GM21381 (cell line): ENCODE measurements at regions not wholly inside any gene's neighbourhood (a gene's known extent, or its start where the extent isn't known, plus 50 kb on each side); places are given as distances from the start of the nearest gene placed in this dataset.

Experiments used
- ATAC-seq: cut with Tn5 transposase; IDR thresholded peaks from one replicate; pipeline ENCODE4 v1.9.1; 2021; ENCODE audit warnings: mild to moderate bottlenecking, moderate library complexity; ENCODE audit not compliant: unreplicated experiment

- ATAC-seq = no peak
Measured at GRCh38 chr12:11946161-11946560, 124.6 kb upstream of the BCL2L14 start.

- ATAC-seq = no peak
Measured at GRCh38 chr12:11947213-11947612, 123.5 kb upstream of the BCL2L14 start.

DNA sequence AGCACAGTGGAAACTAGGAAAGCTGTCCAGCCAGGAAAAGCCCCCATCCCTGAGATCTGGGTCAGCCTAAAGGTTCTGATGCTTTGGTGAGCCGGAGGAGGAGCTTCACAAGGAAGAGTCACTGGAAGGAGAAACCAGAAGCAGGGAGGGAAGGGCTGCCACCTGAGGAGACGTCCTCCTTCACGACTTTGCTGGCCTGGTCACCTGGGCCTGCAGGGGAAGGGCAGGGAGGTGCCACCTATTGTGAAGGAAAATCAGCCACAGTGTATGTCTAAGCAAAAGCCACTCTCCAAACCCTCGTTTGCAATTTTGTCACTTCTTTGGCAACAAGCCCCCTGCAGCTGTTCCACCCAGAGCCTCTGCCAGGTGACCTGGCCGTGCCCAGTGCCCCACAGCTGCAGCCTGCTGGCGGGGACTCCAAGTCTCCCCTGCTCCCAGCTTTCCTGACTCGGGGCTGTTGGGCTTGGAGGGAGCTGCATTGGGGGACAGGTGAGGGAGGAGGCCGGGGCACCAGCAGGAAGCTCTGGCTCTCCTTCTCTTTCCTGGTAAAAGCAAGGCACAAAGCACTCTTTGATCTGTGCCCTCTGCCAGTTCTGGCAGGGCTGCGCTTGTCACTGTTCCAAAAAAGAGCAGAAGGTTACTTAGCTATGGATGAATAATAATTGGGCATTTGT, 120.9 kb upstream of the BCL2L14 start:
- ATAC-seq = no peak

DNA sequence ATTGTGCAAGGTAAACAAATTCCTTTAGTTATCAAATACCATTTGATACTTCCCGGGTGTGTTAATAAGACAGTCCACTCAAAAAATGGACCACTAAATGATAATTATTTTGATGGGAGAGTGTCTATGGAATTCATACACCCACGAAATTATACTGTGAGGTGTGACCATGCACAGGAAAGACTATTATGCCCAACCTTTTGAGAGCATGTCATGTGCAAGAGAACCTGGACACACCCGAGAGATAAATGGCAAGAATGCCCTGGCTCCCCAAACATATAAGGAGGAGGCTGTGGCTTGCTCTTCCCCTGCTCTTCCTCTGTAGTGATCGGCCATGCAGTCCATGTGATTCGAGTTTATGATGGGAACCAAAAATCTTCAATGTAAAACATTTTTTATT, 119.5 kb upstream of the BCL2L14 start:
- no peak for ATAC-seq

- ATAC-seq = no peak
Measured at GRCh38 chr12:11953523-11953922, 117.2 kb upstream of the BCL2L14 start.

DNA sequence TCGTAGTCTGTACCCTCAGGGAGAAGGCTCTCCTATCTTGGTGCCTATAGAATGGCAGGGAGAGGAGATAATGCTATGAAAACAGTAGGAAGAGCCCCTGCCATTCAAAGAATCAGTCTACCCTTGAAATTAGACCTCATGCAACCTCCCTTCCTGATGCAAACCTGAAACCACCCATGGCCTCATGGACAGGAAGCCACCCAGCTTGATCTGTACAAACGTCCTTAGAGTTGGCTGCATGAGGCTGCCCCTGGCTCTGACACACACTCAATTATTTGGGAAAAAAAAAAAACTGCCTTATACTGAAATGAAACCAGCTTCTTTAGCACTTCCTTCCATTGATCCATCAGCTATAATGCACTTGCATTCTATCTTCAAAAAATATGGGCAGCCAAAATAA, 116.6 kb upstream of the BCL2L14 start:
- no peak for ATAC-seq

- no peak for ATAC-seq
Measured at GRCh38 chr12:11958221-11959091, 112.3 kb upstream of the BCL2L14 start.

- no peak for ATAC-seq
Measured at GRCh38 chr12:11959117-11959823, 111.5 kb upstream of the BCL2L14 start.

GRCh38 chr12:11960646-11961045, 110.1 kb upstream of the BCL2L14 start:
- ATAC-seq = no peak

- ATAC-seq = no peak
Measured at GRCh38 chr12:11961686-11962085, 109.1 kb upstream of the BCL2L14 start.

GRCh38 chr12:11962860-11963259, 107.9 kb upstream of the BCL2L14 start:
- ATAC-seq = no peak

- no peak for ATAC-seq
Measured at GRCh38 chr12:11963841-11964471, 106.8 kb upstream of the BCL2L14 start.

DNA sequence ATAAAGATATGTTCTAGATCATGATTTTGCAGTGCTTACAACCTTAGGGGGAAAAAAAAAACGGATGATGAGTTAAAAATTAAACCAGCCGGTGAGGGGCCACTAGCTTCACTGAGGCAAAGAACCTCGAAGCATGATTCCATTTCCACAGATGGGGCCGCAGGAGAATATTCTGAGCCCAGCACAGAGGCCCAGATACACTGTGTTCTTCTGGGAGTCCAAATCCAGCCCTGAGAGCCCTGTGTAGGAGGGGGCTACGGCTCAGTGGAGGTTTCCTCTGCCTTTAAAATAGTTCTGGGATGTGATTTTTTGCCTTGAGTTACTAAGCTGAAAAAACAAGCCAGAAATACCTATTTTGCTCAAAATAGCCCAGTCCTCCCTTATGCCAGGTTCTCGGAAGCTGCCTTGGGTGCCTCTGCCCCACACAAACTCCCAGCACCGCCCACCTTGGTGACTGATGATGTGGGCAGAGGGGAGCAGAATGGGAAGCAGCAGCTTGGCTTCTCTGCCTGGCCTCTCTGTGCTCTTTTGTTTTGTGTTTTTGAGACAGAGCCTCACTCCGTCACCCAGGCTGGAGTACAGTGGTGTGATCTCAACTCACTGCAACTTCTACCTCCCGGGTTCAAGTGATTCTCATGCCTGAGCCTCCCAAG, 105.4 kb upstream of the BCL2L14 start:
- ATAC-seq = no peak

DNA sequence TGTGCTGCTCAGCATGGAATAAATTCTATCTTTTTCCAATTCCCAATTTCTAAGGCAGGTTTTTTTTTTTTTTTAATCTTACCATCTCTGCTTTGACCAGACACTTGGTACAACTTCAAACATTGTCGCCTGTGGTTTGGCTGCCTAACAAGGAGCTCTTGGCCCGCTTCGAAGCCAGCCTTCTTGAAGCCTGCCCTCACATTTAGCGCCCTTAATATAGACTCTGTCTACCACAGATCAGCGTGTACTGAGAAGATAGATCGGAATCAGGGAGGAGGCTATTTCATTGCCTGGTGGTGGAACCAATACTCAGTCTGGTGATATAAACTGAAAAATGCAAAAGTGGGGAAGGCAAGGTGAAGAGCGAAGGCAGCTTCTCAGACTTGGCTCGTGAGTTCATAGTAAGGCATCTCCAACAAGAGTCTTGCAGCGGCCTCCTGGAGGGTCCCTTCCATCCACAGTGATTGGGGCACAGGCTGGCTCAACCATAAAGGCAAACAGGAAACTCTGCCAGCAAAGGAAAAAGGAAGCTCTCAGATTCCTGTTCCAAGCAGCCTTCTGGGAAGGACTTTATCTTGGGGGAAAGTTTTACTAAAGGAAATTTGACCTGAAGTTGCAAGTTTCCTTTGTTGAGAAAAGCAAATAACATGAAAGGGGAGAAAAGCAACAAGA, 103.2 kb upstream of the BCL2L14 start:
- ATAC-seq = no peak

DNA sequence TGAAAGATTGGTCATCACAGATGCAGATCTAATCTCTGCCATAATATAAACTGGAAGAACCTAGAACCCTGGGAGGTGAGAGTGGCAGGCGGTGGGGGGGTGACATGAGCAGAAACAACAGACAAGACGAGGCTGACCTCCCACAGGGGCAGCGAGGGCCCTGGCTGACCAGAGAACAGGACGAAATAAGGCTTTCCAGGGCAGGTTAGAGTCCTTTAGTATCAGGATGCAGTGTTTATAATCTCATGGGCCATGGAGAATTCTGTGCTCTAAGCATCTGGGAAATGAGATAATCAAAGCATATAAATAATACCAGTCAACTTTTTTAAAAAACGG, 102.7 kb upstream of the BCL2L14 start:
- ATAC-seq = no peak

DNA sequence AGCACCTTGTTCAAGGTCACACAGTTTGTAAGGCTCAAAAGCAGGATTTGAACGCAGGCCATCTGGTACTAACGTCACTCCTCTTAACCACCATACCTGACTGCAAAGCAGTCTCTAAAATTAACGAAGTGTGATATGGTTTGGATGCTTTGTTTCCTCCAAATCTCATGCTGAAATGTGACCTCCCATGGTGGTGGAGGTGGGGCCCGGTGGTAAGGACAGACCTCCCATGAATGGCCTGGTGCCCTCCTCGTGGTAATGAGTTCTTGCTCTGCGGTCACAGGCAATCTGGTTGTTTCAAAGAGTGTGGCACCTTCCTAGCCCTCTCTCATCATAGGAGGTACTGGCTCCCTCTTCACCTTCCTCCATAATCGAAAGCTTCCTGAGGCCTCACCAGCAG, 102.2 kb upstream of the BCL2L14 start:
- no peak for ATAC-seq

DNA sequence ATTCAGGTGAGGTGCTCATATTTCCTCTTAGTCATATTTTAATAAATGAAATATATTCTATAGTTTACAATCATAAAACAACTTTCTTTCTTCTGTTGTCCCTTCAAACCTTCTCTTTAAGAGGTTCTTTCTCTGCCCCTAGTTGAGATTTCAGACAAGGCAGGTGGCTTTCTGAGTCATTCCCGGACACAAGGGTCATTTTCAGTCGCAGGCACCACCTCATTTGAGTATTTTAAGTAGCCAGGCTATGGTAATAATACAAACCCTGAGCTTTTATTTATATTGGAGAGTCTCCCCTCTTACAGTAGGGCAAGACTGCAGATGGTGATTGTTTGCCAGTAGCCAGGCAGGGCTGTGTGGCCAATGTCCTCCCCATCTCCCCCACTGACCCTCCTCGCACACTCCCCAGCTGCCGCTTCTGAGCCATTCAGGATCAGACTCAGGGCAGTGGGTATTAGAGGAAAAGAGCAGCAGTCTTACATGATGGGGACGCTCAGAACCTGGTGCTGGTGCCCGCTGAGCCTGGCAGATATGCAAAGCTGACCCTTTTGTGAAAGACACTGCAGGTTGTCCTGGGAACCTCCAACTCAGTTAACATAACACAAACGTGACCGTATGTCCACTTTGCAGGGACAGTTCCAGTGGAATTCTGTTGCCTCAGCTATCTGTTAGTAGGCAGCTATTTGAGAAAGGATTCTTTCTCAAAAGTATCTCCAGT, 101.1 kb upstream of the BCL2L14 start:
- peak; percentile 57 for ATAC-seq

GRCh38 chr12:11970155-11970520, 100.6 kb upstream of the BCL2L14 start:
- ATAC-seq = no peak

- no peak for ATAC-seq
Measured at GRCh38 chr12:11973396-11973795, 97.3 kb upstream of the BCL2L14 start.

- no peak for ATAC-seq
Measured at GRCh38 chr12:11976005-11976404, 94.7 kb upstream of the BCL2L14 start.
